Gastroesophageal sphincter (tissue), 4 donors: ENCODE measurements at regions not wholly inside any gene's neighbourhood (a gene's known extent, or its start where the extent isn't known, plus 50 kb on each side); places are given as distances from the start of the nearest gene placed in this dataset.

ENCODE experiments used
- ATAC-seq: fragments of 150-250 bp; one replicate; pipeline ENCODE4 v1.9.1; 2016; ENCODE audit warnings: mild to moderate bottlenecking, moderate library complexity
- H3K27ac ChIP-seq, 4 donors: fragments of 200-600 bp; sonication (generic) in 3 of 4; 1 replicate in 3 of 4; 2 replicates in 1 of 4; pipeline ENCODE4 v1.5.1; 2016 to 2019
- H3K27me3 ChIP-seq: fragments of 200-600 bp; sonication (generic); one replicate; pipeline ENCODE4 v1.5.1; 2019
- H3K36me3 ChIP-seq, 2 donors: fragments of 200-600 bp; sonication (generic); one replicate each; pipeline ENCODE4 v1.5.1; 2019; ENCODE audit warnings: control low read depth in 1 of 2
- H3K4me1 ChIP-seq, 3 donors: fragments of 200-600 bp; sonication (generic); 1 replicate in 2 of 3; 2 replicates in 1 of 3; pipeline ENCODE4 v1.5.1; 2016 to 2019; ENCODE audit warnings: control low read depth in 2 of 3
- H3K4me3 ChIP-seq, 2 donors: fragments of 200-600 bp; sonication (generic); one replicate each; pipeline ENCODE4 v1.5.1; 2019; ENCODE audit warnings: mild to moderate bottlenecking in 1 of 2, moderate library complexity in 1 of 2
- H3K9me3 ChIP-seq, 3 donors: fragments of 200-600 bp; sonication (generic); one replicate each; pipeline ENCODE4 v1.5.1; 2017 to 2019; ENCODE audit warnings: control low read depth in 2 of 3
- EP300 ChIP-seq: sonication (generic); formaldehyde crosslinking; IDR thresholded peaks from one replicate; pipeline ENCODE4 v1.6.1; 2017; ENCODE audit warnings: antibody characterized with exemption, mild to moderate bottlenecking
- POLR2A ChIP-seq, 2 donors: fragments of 450-650 bp; IDR thresholded peaks; one replicate each; pipeline ENCODE4 v1.6.1; 2017; ENCODE audit warnings: antibody characterized with exemption in 2 of 2, mild to moderate bottlenecking in 2 of 2, moderate library complexity in 1 of 2
- POLR2AphosphoS5 ChIP-seq: sonication (generic); formaldehyde crosslinking; IDR thresholded peaks from one replicate; pipeline ENCODE4 v1.6.1; 2017; ENCODE audit warnings: antibody characterized with exemption
- WGBS, 2 donors: methylation state at CpG; one replicate each; pipeline ENCODE4 v1.1.5; 2018; ENCODE audit warnings: low coverage in 1 of 2; 5-methylcytosine and 5-hydroxymethylcytosine counted together
- TF ChIP-seq, protein P1 (sequence below), 4 experiments: fragments of 200-600 bp in 2 of 4; fragments of 450-650 bp in 2 of 4; sonication (generic) in 1 of 4; IDR thresholded peaks; one replicate each; pipeline ENCODE4 v1.5.1; 2017 to 2019; ENCODE audit warnings: antibody characterized with exemption in 4 of 4, mild to moderate bottlenecking in 2 of 4, moderate library complexity in 2 of 4

DNA sequence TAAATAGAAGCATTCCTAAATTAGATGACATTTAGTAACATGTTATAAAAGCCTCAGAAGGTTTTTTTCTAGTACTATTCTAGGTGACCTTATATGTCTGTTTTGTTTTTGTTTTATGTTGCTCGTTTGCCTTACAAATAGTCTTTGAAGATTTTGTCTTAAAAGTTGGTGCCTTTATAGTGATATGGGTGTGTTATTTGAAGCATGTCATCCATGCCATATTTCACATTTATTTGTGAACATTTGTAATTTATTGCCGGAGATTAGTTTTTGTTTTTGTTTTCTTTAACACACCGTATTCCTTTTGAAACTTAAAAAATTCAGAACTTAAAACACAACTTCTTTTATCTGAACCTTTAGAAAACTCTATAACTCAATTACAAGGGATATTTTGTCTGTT lies 422.8 kb upstream of the PCDH9 start:
- ATAC-seq = no peak
- Histone ChIP-seq H3K27ac (no peak overlapping the region), H3K27me3 (no peaks in the 10 kb centered on the region), H3K4me3 (no peak overlapping the region), H3K9me3 (no peaks in the 10 kb centered on the region), H3K4me1 (no peaks in the 10 kb centered on the region), H3K36me3 (no peaks in the 10 kb centered on the region)
- 45 to 64% methylated on average over 3 of the region's 3 CpGs for WGBS, 2 donors
- TF ChIP-seq EP300 (no peak), POLR2A (IDR thresholded peaks at IDR 0.05) (no peak), POLR2AphosphoS5 (no peak)
- TF ChIP-seq, protein P1, sequence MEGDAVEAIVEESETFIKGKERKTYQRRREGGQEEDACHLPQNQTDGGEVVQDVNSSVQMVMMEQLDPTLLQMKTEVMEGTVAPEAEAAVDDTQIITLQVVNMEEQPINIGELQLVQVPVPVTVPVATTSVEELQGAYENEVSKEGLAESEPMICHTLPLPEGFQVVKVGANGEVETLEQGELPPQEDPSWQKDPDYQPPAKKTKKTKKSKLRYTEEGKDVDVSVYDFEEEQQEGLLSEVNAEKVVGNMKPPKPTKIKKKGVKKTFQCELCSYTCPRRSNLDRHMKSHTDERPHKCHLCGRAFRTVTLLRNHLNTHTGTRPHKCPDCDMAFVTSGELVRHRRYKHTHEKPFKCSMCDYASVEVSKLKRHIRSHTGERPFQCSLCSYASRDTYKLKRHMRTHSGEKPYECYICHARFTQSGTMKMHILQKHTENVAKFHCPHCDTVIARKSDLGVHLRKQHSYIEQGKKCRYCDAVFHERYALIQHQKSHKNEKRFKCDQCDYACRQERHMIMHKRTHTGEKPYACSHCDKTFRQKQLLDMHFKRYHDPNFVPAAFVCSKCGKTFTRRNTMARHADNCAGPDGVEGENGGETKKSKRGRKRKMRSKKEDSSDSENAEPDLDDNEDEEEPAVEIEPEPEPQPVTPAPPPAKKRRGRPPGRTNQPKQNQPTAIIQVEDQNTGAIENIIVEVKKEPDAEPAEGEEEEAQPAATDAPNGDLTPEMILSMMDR (IDR thresholded peaks at IDR 0.05) = no peak

DNA sequence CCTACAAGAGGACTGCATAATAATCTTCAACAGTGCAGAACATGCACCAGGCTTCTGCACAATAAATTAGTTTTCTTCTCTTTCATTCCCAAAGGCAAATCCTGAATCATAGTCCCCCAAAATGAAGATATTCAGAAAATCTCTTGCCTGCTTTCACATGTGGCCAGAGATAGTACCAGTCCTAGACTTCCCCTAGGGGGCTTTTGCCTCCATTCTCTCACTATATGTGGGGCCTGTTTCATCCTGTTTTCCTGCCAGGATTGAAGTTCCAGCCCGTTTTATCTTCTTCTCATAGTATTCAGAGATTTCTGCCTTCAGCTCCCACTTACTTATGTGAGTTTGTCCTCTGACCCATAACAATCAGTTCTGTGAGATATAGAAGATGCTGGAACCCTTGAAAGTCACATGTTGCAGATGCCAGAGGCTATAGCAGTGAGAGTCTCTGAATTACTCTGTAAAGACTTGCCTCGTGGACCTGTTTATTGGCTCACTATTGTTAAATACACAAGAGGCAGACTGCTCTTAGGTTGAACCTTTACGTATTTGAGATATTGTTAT lies 421.9 kb upstream of the PCDH9 start:
- ATAC-seq = no peak
- Histone ChIP-seq H3K4me3 (no peak overlapping the region), H3K4me1 (no peaks in the 10 kb centered on the region), H3K27ac (no peak overlapping the region), H3K27me3 (no peaks in the 10 kb centered on the region), H3K9me3 (no peaks in the 10 kb centered on the region), H3K36me3 (no peaks in the 10 kb centered on the region)
- WGBS, 2 donors = 47 to 61% methylated on average over 3 of the region's 3 CpGs
- TF ChIP-seq POLR2AphosphoS5 = no peak
- TF ChIP-seq, protein P1 (IDR thresholded peaks at IDR 0.05) = no peak
- TF ChIP-seq POLR2A (IDR thresholded peaks at IDR 0.05) = no peak
- TF ChIP-seq EP300 = no peak

- Histone ChIP-seq H3K27ac (no peak overlapping the region), H3K4me1 (no peaks in the 10 kb centered on the region), H3K4me3 (no peak overlapping the region), H3K9me3 (no peaks in the 10 kb centered on the region), H3K27me3 (no peaks in the 10 kb centered on the region), H3K36me3 (no peaks in the 10 kb centered on the region)
- WGBS, 2 donors = 75 to 100% methylated on average over 1 of the region's 1 CpG
- no peak for ATAC-seq
- TF ChIP-seq POLR2A (IDR thresholded peaks at IDR 0.05) (no peak), EP300 (no peak)
Measured at GRCh38 chr13:67650471-67650870, 420.3 kb upstream of the PCDH9 start.

DNA sequence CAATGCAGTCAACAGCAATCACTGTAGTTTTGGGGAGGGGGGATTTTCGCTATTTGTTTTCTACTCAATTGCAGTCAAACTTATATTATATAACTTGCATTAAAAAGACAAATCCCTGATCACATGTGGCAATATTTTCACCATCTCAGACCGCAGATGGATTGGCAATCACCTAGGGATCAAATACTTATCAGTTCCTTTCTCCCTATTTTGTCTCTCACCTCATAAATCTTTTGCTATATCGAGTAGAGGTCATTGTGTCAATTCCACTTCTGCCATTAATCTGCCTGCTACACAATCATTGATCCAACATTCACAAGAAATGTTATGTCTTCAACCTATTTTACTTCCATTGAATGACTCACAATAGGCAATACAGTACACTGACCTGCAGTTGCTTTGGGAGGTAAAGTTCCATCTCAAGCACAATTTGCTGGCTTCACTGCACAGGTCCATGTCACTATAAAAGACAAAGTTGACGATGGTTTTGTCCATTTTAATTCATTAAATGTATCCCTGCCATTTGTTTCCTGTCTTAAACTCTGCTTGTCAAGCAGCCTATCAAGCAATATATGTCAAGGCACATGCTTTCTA lies 415.8 kb upstream of the PCDH9 start:
- Histone ChIP-seq H3K36me3 (no peaks in the 10 kb centered on the region), H3K27me3 (no peaks in the 10 kb centered on the region), H3K4me3 (no peak overlapping the region), H3K4me1 (no peaks in the 10 kb centered on the region), H3K9me3 (no peaks in the 10 kb centered on the region), H3K27ac (no peak overlapping the region)
- TF ChIP-seq POLR2A (IDR thresholded peaks at IDR 0.05) (no peak), EP300 (no peak), POLR2AphosphoS5 (no peak)
- TF ChIP-seq, protein P1 (IDR thresholded peaks at IDR 0.05) = no peak
- WGBS, 2 donors = 59 to 66% methylated on average over 3 to 4 of the region's 4 CpGs
- ATAC-seq = no peak

GRCh38 chr13:67643516-67644055 lies 413.4 kb upstream of the PCDH9 start:
- Histone ChIP-seq H3K9me3 (no peaks in the 10 kb centered on the region), H3K27me3 (no peaks in the 10 kb centered on the region), H3K4me1 (no peaks in the 10 kb centered on the region), H3K36me3 (no peaks in the 10 kb centered on the region), H3K4me3 (no peak overlapping the region), H3K27ac (no peak overlapping the region)
- 38 to 71% methylated on average over 1 of the region's 1 CpG for WGBS, 2 donors
- TF ChIP-seq, protein P1 (IDR thresholded peaks at IDR 0.05) = no peak
- TF ChIP-seq POLR2A (IDR thresholded peaks at IDR 0.05) (no peak), EP300 (no peak), POLR2AphosphoS5 (no peak)
- no peak for ATAC-seq
